B cell (primary cell): ENCODE measurements at regions not wholly inside any gene's neighbourhood (a gene's known extent, or its start where the extent isn't known, plus 50 kb on each side); places are given as distances from the start of the nearest gene placed in this dataset.

Experiments
- ATAC-seq: fragments of 200-7000 bp; cut with Tn5 transposase; one replicate; pipeline ENCODE4 v1.10.0; 2021; ENCODE audit warnings: low read depth, mild to moderate bottlenecking, moderate number of reproducible peaks, moderate library complexity
- CTCF ChIA-PET: fragments of 350-600 bp; sonication (Branson Sonifier 250); formaldehyde crosslinking; loops from one replicate; lab custom pipeline; 2021; ENCODE audit warnings: antibody characterized with exemption, inconsistent platforms; lab: Charles Lee
- POLR2A ChIA-PET: fragments of 350-600 bp; sonication (Branson Sonifier 250); formaldehyde crosslinking; loops from one replicate; lab custom pipeline; 2021; ENCODE audit warnings: antibody characterized with exemption; lab: Charles Lee
- DNase-seq: peaks from one replicate; pipeline ENCODE4 v3.0.0; 2013
- H2AFZ ChIP-seq: 2 replicates; pipeline ENCODE4 v1.6.1; 2012; ENCODE audit warnings: mild to moderate bottlenecking, low read depth, low read length; ENCODE audit not compliant: insufficient read depth, poor library complexity, severe bottlenecking
- H3K27ac ChIP-seq, 2 donors: 1 replicate in 1 of 2; 2 replicates in 1 of 2; pipeline ENCODE4 v1.5.1; 2012 to 2013; ENCODE audit warnings: low read length in 2 of 2, mild to moderate bottlenecking in 2 of 2, moderate library complexity in 1 of 2
- H3K27me3 ChIP-seq, 4 experiments: fragments of 200-600 bp in 1 of 4; sonication (generic) in 1 of 4; replicated peaks in 1 of 4; 1 replicate in 2 of 4; 2 replicates in 2 of 4; pipeline versions ENCODE4 v1.6.1 to v1.7.0; 2013 to 2016; ENCODE audit warnings: low read length in 3 of 4, mild to moderate bottlenecking in 2 of 4, mixed read lengths in 1 of 4, moderate library complexity in 1 of 4; ENCODE audit not compliant: insufficient read depth in 4 of 4, control insufficient read depth in 3 of 4; ENCODE audit errors: control extremely low read depth in 1 of 4
- H3K36me3 ChIP-seq, 2 experiments: replicated peaks in 1 of 2; 1 replicate in 1 of 2; 2 replicates in 1 of 2; pipeline versions ENCODE4 v1.6.1 to v1.7.1; 2013; ENCODE audit warnings: low read length in 1 of 2; ENCODE audit not compliant: insufficient read depth in 2 of 2, control insufficient read depth in 1 of 2; ENCODE audit errors: control extremely low read depth in 1 of 2, extremely low read depth in 1 of 2
- H3K4me1 ChIP-seq, 2 donors: fragments of 200-600 bp in 1 of 2; sonication (generic) in 1 of 2; 1 replicate in 1 of 2; 2 replicates in 1 of 2; pipeline versions ENCODE4 v1.5.1 to v1.6.1; 2013 to 2017; ENCODE audit warnings: low read length in 2 of 2; ENCODE audit not compliant: control insufficient read depth in 2 of 2, insufficient read depth in 2 of 2
- H3K4me2 ChIP-seq: replicated peaks from 2 replicates; pipeline ENCODE3; 2012; ENCODE audit warnings: mild to moderate bottlenecking, low read depth, low read length; ENCODE audit not compliant: poor library complexity, severe bottlenecking
- H3K4me3 ChIP-seq, 5 experiments: fragments of 200-600 bp in 1 of 5; sonication (generic) in 1 of 5; 1 replicate in 3 of 5; 2 replicates in 2 of 5; pipeline versions ENCODE4 v1.5.1 to v1.7.0; 2011 to 2016; ENCODE audit warnings: low read length in 4 of 5, mild to moderate bottlenecking in 4 of 5, low read depth in 2 of 5, control low read depth in 1 of 5, moderate library complexity in 1 of 5; ENCODE audit not compliant: insufficient read depth in 1 of 5; ENCODE audit errors: control extremely low read depth in 1 of 5, extremely low read depth in 1 of 5
- H3K79me2 ChIP-seq: fragments of 200-600 bp; sonication (generic); one replicate; pipeline ENCODE4 v1.6.0; 2016; ENCODE audit warnings: low read length; ENCODE audit not compliant: control insufficient read depth, insufficient read depth
- H3K9ac ChIP-seq: fragments of 200-600 bp; sonication (generic); 2 replicates; pipeline ENCODE4 v1.6.1; 2017; ENCODE audit warnings: mild to moderate bottlenecking, low read length, moderate library complexity
- H3K9me3 ChIP-seq, 3 donors: one replicate each; pipeline versions ENCODE4 v1.6.1 to v1.7.1; 2013; ENCODE audit warnings: low read length in 2 of 3; ENCODE audit not compliant: control insufficient read depth in 2 of 3, insufficient read depth in 1 of 3; ENCODE audit errors: control extremely low read depth in 1 of 3
- H4K20me1 ChIP-seq: 2 replicates; pipeline ENCODE4 v1.6.0; 2012; ENCODE audit warnings: mild to moderate bottlenecking, low read length; ENCODE audit not compliant: insufficient read depth, control insufficient read depth, poor library complexity, severe bottlenecking
- H3K27ac Mint-ChIP-seq: one replicate; pipeline ENCODE4 v1.8.0; 2021; ENCODE audit warnings: mixed read lengths
- H3K27me3 Mint-ChIP-seq: one replicate; pipeline ENCODE4 v1.8.0; 2021; ENCODE audit warnings: mixed read lengths
- H3K4me1 Mint-ChIP-seq: one replicate; pipeline ENCODE4 v1.8.0; 2021; ENCODE audit warnings: mixed read lengths
- H3K4me3 Mint-ChIP-seq: one replicate; pipeline ENCODE4 v1.8.0; 2021; ENCODE audit warnings: mixed read lengths
- H3K9me3 Mint-ChIP-seq: one replicate; pipeline ENCODE4 v1.8.0; 2022; ENCODE audit warnings: mixed read lengths; ENCODE audit not compliant: insufficient read depth
- EZH2 ChIP-seq: IDR thresholded peaks from 2 replicates; pipeline ENCODE4 v1.6.1; 2012; ENCODE audit warnings: borderline replicate concordance, low read depth, mild to moderate bottlenecking, moderate library complexity, low read length; ENCODE audit not compliant: insufficient read depth, poor library complexity, severe bottlenecking
- WGBS: methylation state at CpG from one replicate; pipeline ENCODE4 v1.1.5; 2013; ENCODE audit warnings: missing lambda C conversion rate; ENCODE audit not compliant: insufficient coverage; 5-methylcytosine and 5-hydroxymethylcytosine counted together
- intact Hi-C: fragments of 100-400 bp; cut with micrococcal nuclease; formaldehyde crosslinking; loops from one replicate; pipeline ENCODE4 v1.10.0; 2022
- TF ChIP-seq, protein P1 (sequence below): fragments of 200-600 bp; IDR thresholded peaks from one replicate; pipeline ENCODE4 v1.8.0; 2022; ENCODE audit warnings: antibody characterized with exemption, mild to moderate bottlenecking

GRCh38 chr6:134810402-134810801 lies 139.5 kb downstream of the ALDH8A1 start:
- ATAC-seq (no peak), DNase-seq (no peak)
- no peaks in the 10 kb centered on the region for H3K79me2 ChIP-seq
- H2AFZ ChIP-seq: no peak overlapping the region
- no peak overlapping the region for H3K4me2 ChIP-seq
- H3K27me3 ChIP-seq: no peaks in the 10 kb centered on the region
- no peaks in the 10 kb centered on the region for H3K4me1 ChIP-seq
- H3K9me3 ChIP-seq: no peaks in the 10 kb centered on the region
- H3K27ac ChIP-seq: no peak overlapping the region
- no peak overlapping the region for H3K4me3 Mint-ChIP-seq
- no CpG with 5 or more reads among the region's 2 CpGs for WGBS
- no peak overlapping the region for H3K4me3 ChIP-seq
- no peaks in the 10 kb centered on the region for H3K36me3 ChIP-seq
- H3K9me3 Mint-ChIP-seq: no peaks in the 10 kb centered on the region
- ChIA-PET POLR2A (no interaction called here), CTCF (no interaction called here)
- intact Hi-C loops: no loop called here
- no peak overlapping the region for H3K9ac ChIP-seq
- no peaks in the 10 kb centered on the region for H4K20me1 ChIP-seq
- H3K27me3 Mint-ChIP-seq: peaks cover 10% of the 10 kb centered on the region
- no peaks in the 10 kb centered on the region for H3K4me1 Mint-ChIP-seq
- no peak overlapping the region for H3K27ac Mint-ChIP-seq
- no peak for TF ChIP-seq EZH2
- TF ChIP-seq, protein P1, sequence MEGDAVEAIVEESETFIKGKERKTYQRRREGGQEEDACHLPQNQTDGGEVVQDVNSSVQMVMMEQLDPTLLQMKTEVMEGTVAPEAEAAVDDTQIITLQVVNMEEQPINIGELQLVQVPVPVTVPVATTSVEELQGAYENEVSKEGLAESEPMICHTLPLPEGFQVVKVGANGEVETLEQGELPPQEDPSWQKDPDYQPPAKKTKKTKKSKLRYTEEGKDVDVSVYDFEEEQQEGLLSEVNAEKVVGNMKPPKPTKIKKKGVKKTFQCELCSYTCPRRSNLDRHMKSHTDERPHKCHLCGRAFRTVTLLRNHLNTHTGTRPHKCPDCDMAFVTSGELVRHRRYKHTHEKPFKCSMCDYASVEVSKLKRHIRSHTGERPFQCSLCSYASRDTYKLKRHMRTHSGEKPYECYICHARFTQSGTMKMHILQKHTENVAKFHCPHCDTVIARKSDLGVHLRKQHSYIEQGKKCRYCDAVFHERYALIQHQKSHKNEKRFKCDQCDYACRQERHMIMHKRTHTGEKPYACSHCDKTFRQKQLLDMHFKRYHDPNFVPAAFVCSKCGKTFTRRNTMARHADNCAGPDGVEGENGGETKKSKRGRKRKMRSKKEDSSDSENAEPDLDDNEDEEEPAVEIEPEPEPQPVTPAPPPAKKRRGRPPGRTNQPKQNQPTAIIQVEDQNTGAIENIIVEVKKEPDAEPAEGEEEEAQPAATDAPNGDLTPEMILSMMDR: no peak

DNA sequence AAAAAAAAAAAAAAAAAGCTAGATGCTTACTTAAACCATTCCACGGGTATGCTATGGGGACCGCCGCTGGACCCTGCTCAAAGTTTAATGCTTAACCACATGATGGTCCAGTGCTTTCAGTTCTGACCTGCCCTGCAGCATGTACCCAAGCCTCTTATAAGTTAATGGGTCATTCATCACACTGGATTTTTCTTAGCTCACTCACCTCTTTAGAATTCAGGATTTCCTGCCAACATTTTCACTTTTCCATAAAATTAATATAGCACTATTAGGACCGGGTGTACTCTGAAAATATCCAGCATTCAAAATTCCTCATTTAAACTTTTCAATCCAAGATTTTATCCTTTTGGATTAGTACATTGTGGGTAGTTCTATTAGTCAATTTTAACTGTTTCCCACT lies 140.8 kb downstream of the ALDH8A1 start:
- Histone ChIP-seq H3K4me1 (no peaks in the 10 kb centered on the region), H3K9ac (no peak overlapping the region), H3K4me2 (no peak overlapping the region), H3K36me3 (no peaks in the 10 kb centered on the region), H3K27me3 (no peaks in the 10 kb centered on the region), H3K4me3 (no peak overlapping the region), H4K20me1 (no peaks in the 10 kb centered on the region), H3K27ac (no peak overlapping the region), H3K79me2 (no peaks in the 10 kb centered on the region), H2AFZ (no peak overlapping the region), H3K9me3 (no peaks in the 10 kb centered on the region)
- ATAC-seq: no peak
- ChIA-PET POLR2A (no interaction called here), CTCF (no interaction called here)
- H3K27ac Mint-ChIP-seq: no peak overlapping the region
- H3K4me1 Mint-ChIP-seq: no peaks in the 10 kb centered on the region
- 95% methylated on average over 3 of the region's 4 CpGs for WGBS
- TF ChIP-seq EZH2: no peak
- TF ChIP-seq, protein P1: no peak
- no peak overlapping the region for H3K4me3 Mint-ChIP-seq
- DNase-seq: no peak
- intact Hi-C loops: no loop called here
- H3K9me3 Mint-ChIP-seq: no peaks in the 10 kb centered on the region
- peaks cover 11% of the 10 kb centered on the region for H3K27me3 Mint-ChIP-seq
